HEK293 (cell line): ENCODE measurements at regions not wholly inside any gene's neighbourhood (a gene's known extent, or its start where the extent isn't known, plus 50 kb on each side); places are given as distances from the start of the nearest gene placed in this dataset.

Experiments used
- CTCF ChIA-PET: fragments of 350-600 bp; formaldehyde crosslinking; extraction: SDS; loops from one replicate; lab custom pipeline; 2021; ENCODE audit warnings: antibody characterized with exemption; lab: Yijun Ruan, JAX
- POLR2A ChIA-PET: fragments of 300-600 bp; formaldehyde crosslinking; extraction: SDS; loops from one replicate; lab custom pipeline; 2020; ENCODE audit warnings: antibody characterized with exemption, inconsistent platforms; lab: Yijun Ruan, JAX
- H3K27ac ChIP-seq: fragments of 200-500 bp; sonication (Bioruptor generic); 2 replicates; pipeline ENCODE4 v1.5.1; 2014; ENCODE audit warnings: low read depth, low read length, control low read depth, inconsistent platforms; ENCODE audit errors: extremely low read depth
- H3K36me3 ChIP-seq, 2 experiments: fragments of 200-500 bp in 1 of 2; sonication (Bioruptor generic) in 1 of 2; 1 replicate in 1 of 2; 2 replicates in 1 of 2; pipeline ENCODE4 v1.5.1; 2014 to 2017; ENCODE audit warnings: inconsistent platforms in 2 of 2, low read length in 2 of 2; ENCODE audit not compliant: control insufficient read depth in 2 of 2, insufficient read depth in 1 of 2
- H3K4me1 ChIP-seq: fragments of 200-500 bp; sonication (Bioruptor generic); 2 replicates; pipeline ENCODE4 v1.5.1; 2014; ENCODE audit warnings: mild to moderate bottlenecking, low read length, inconsistent platforms; ENCODE audit not compliant: control insufficient read depth, insufficient read depth
- H3K4me3 ChIP-seq: 2 replicates; pipeline ENCODE4 v1.5.1; 2011; ENCODE audit warnings: low read depth, mild to moderate bottlenecking, control low read depth, low read length, moderate library complexity
- H3K9me3 ChIP-seq: fragments of 200-500 bp; sonication (Bioruptor generic); 2 replicates; pipeline ENCODE4 v1.5.1; 2014; ENCODE audit warnings: low read depth, low read length, inconsistent platforms; ENCODE audit not compliant: control insufficient read depth, insufficient read depth
- GLI2 ChIP-seq: fragments of 450-650 bp; formaldehyde crosslinking; IDR thresholded peaks from 2 replicates; pipeline ENCODE4; 2017; ENCODE audit warnings: missing biosample characterization, missing genetic modification characterization, low read depth, borderline replicate concordance
- HOXC10 ChIP-seq: sonication (generic); formaldehyde crosslinking; IDR thresholded peaks from 2 replicates; pipeline ENCODE4 v1.8.1; 2023; ENCODE audit warnings: mild to moderate bottlenecking, missing genetic modification reagents
- SALL2 ChIP-seq: fragments of 450-650 bp; formaldehyde crosslinking; IDR thresholded peaks from 2 replicates; pipeline ENCODE4 v1.5.0; 2017; ENCODE audit warnings: missing biosample characterization, mild to moderate bottlenecking, missing genetic modification characterization, borderline replicate concordance
- SP2 ChIP-seq: fragments of 450-650 bp; formaldehyde crosslinking; IDR thresholded peaks from 2 replicates; pipeline ENCODE4 v1.5.1; 2016; ENCODE audit warnings: missing biosample characterization, missing genetic modification characterization
- SP3 ChIP-seq: fragments of 450-650 bp; formaldehyde crosslinking; IDR thresholded peaks from 2 replicates; pipeline ENCODE4 v1.5.1; 2016; ENCODE audit warnings: missing biosample characterization, missing genetic modification characterization
- SP7 ChIP-seq: fragments of 450-650 bp; formaldehyde crosslinking; IDR thresholded peaks from 2 replicates; pipeline ENCODE4 v1.5.1; 2016; ENCODE audit warnings: missing biosample characterization, missing genetic modification characterization
- YY1 ChIP-seq: fragments of 450-650 bp; formaldehyde crosslinking; IDR thresholded peaks from 2 replicates; pipeline ENCODE4 v1.5.1; 2018; ENCODE audit warnings: missing biosample characterization, missing genetic modification characterization
- ZBTB8A ChIP-seq: fragments of 450-650 bp; formaldehyde crosslinking; IDR thresholded peaks from 2 replicates; pipeline ENCODE4 v1.5.1; 2016; ENCODE audit warnings: missing biosample characterization, missing genetic modification characterization
- ZFHX2 ChIP-seq: fragments of 450-650 bp; formaldehyde crosslinking; conservative IDR thresholded peaks from 2 replicates; pipeline ENCODE4 v1.5.1; 2016; ENCODE audit warnings: missing biosample characterization, missing genetic modification characterization
- ZNF121 ChIP-seq: fragments of 450-650 bp; formaldehyde crosslinking; IDR thresholded peaks from 2 replicates; pipeline ENCODE4 v1.5.1; 2016; ENCODE audit warnings: missing biosample characterization, missing genetic modification characterization
- ZNF132 ChIP-seq: fragments of 450-650 bp; formaldehyde crosslinking; IDR thresholded peaks from 2 replicates; pipeline ENCODE4 v1.5.1; 2017; ENCODE audit warnings: missing biosample characterization, missing genetic modification characterization, borderline replicate concordance
- ZNF140 ChIP-seq: fragments of 450-650 bp; formaldehyde crosslinking; IDR thresholded peaks from 2 replicates; pipeline ENCODE4 v1.5.1; 2016; ENCODE audit warnings: missing biosample characterization, missing genetic modification characterization
- ZNF214 ChIP-seq: fragments of 450-650 bp; formaldehyde crosslinking; IDR thresholded peaks from 2 replicates; pipeline ENCODE4 v1.5.1; 2017; ENCODE audit warnings: missing biosample characterization, mild to moderate bottlenecking, missing genetic modification characterization, borderline replicate concordance
- ZNF223 ChIP-seq: fragments of 450-650 bp; formaldehyde crosslinking; IDR thresholded peaks from 2 replicates; pipeline ENCODE4 v1.5.1; 2016; ENCODE audit warnings: missing biosample characterization, missing genetic modification characterization
- ZNF350 ChIP-seq: fragments of 450-650 bp; formaldehyde crosslinking; IDR thresholded peaks from 2 replicates; pipeline ENCODE4 v1.5.0; 2017; ENCODE audit warnings: missing biosample characterization, mild to moderate bottlenecking, missing genetic modification characterization
- ZNF558 ChIP-seq: fragments of 450-650 bp; formaldehyde crosslinking; IDR thresholded peaks from 2 replicates; pipeline ENCODE4 v1.5.1; 2016; ENCODE audit warnings: missing biosample characterization, missing genetic modification characterization
- ZNF560 ChIP-seq: fragments of 450-650 bp; formaldehyde crosslinking; IDR thresholded peaks from 2 replicates; pipeline ENCODE4 v1.5.1; 2017; ENCODE audit warnings: missing biosample characterization, missing genetic modification characterization, borderline replicate concordance
- ZNF654 ChIP-seq: fragments of 450-650 bp; formaldehyde crosslinking; IDR thresholded peaks from 2 replicates; pipeline ENCODE4 v1.5.1; 2016; ENCODE audit warnings: low read depth, missing biosample characterization, missing genetic modification characterization
- ZNF658 ChIP-seq: fragments of 450-650 bp; formaldehyde crosslinking; IDR thresholded peaks from 2 replicates; pipeline ENCODE4; 2016; ENCODE audit warnings: missing biosample characterization, missing genetic modification characterization
- ZNF785 ChIP-seq: fragments of 450-650 bp; formaldehyde crosslinking; IDR thresholded peaks from 2 replicates; pipeline ENCODE4 v1.5.1; 2016; ENCODE audit warnings: missing biosample characterization, missing genetic modification characterization
- ZNF792 ChIP-seq: fragments of 450-650 bp; formaldehyde crosslinking; IDR thresholded peaks from 2 replicates; pipeline ENCODE4 v1.5.1; 2016; ENCODE audit warnings: missing biosample characterization, missing genetic modification characterization
- ZNF830 ChIP-seq: fragments of 450-650 bp; IDR thresholded peaks from 2 replicates; pipeline ENCODE4 v1.5.0; 2018; ENCODE audit warnings: missing biosample characterization, missing genetic modification characterization, low read depth, mild to moderate bottlenecking, moderate library complexity
- TF ChIP-seq, protein P1 (sequence below): fragments of 450-650 bp; formaldehyde crosslinking; IDR thresholded peaks from 2 replicates; pipeline ENCODE4 v1.5.1; 2016; ENCODE audit warnings: missing biosample characterization, missing genetic modification characterization
- TF ChIP-seq, protein P2 (sequence below): fragments of 450-650 bp; formaldehyde crosslinking; IDR thresholded peaks from 2 replicates; pipeline ENCODE4 v1.5.1; 2016; ENCODE audit warnings: missing biosample characterization, missing genetic modification characterization

DNA sequence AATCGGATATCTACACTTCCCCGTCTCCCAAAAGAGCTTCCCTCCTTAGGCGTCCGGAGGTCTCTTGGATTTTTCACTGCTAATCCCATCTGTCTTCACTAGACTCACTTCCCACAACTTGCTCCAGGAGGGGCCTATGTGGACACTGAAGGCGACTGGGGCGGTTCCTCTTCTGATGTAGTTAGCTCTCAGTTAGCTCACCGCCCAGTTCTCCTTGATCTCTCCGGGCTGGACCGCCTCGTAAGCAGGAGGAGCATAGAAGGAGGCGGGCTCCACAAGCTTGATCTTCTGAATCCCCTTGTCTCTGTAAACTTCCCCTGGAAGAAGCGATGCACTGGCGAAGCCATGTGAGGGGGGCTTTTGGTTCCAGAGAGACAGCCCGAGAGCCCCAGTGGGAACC is 112.0 kb upstream of the SELENOP start (continued):
- TF ChIP-seq ZNF121 = no peak
- no peak for TF ChIP-seq SALL2
- TF ChIP-seq, all 188 proteins: peak for 0

DNA sequence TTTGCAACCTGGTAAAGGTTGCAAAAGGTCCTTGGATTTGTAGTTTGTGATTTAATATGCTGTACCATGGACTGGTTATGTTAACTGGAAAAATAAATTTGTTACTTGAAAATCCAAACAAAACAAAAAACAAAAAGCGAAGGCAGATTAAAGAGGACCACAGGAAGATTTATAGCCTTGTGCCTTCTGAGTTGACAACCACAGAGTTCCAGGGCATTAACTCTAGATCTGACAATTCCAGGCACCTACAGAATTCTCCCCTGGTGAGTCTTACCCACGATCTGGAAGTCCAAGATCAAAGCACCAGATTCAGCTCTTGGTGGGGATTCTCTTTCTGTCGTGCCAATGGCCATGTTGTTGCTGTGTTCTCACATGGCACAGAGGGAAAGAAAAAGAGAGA is 107.9 kb upstream of the SELENOP start:
- no peaks in the 10 kb centered on the region for H3K9me3 ChIP-seq
- H3K36me3 ChIP-seq = no peaks in the 10 kb centered on the region
- POLR2A ChIA-PET = no interaction called here
- H3K27ac ChIP-seq = no peak overlapping the region
- CTCF ChIA-PET = interaction anchor here (0.7 to 2.0 kb wide), 3 partner anchors 9 to 291 kb away, joined by 3 to 7 read pairs (median 4); no protein-coding TSS in a partner anchor
- TF ChIP-seq ZNF830 (tag by site-specific recombination) (no peak), ZFHX2 (no peak)
- no peak overlapping the region for H3K4me3 ChIP-seq
- H3K4me1 ChIP-seq = no peaks in the 10 kb centered on the region

DNA sequence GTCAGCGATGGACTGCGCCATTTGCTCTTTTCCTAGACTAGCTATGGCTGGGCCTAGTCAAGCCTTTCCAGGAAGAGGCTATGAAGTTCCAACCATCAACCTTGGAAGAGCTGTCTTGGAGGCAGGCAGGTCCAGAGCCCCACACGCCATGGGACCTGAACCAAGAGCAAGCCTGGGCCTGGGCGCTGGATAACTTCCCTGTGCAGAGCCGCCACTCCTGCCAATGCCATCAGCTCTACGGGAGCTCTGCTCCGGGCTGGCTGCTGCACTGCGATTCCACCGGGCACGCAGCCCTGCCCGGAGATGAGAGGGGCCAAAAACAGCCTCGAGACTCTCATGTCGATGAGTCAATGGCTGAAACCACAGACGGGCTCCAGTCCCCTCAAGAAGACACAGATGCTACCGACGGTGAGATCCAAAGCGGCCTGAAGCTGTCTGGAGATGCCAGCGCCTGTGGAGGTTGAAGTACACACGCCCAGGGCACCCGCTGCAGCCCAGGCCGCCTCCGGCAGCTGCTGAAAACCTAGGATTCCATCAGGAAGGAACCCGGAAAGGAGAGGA is 103.7 kb upstream of the SELENOP start:
- H3K36me3 ChIP-seq = no peaks in the 10 kb centered on the region
- no peak overlapping the region for H3K27ac ChIP-seq
- no peak overlapping the region for H3K4me3 ChIP-seq
- POLR2A ChIA-PET = no interaction called here
- H3K4me1 ChIP-seq = no peaks in the 10 kb centered on the region
- TF ChIP-seq ZNF560 (tag by site-specific recombination) = no peak
- TF ChIP-seq ZNF223 = no peak
- no peak for TF ChIP-seq YY1 (tag by site-specific recombination)
- TF ChIP-seq ZNF132 (tag by site-specific recombination) = no peak
- no peak for TF ChIP-seq ZNF658
- TF ChIP-seq ZNF558 (tag by site-specific recombination) = no peak
- TF ChIP-seq ZNF140 (tag by site-specific recombination) = no peak
- no peak for TF ChIP-seq ZNF214 (tag by site-specific recombination)
- CTCF ChIA-PET = interaction anchor here (0.6 to 2.1 kb wide), 3 partner anchors 56 to 492 kb away, joined by 3 to 7 read pairs (median 4); partner anchors contain the start of gene GHR
- H3K9me3 ChIP-seq = no peaks in the 10 kb centered on the region

DNA sequence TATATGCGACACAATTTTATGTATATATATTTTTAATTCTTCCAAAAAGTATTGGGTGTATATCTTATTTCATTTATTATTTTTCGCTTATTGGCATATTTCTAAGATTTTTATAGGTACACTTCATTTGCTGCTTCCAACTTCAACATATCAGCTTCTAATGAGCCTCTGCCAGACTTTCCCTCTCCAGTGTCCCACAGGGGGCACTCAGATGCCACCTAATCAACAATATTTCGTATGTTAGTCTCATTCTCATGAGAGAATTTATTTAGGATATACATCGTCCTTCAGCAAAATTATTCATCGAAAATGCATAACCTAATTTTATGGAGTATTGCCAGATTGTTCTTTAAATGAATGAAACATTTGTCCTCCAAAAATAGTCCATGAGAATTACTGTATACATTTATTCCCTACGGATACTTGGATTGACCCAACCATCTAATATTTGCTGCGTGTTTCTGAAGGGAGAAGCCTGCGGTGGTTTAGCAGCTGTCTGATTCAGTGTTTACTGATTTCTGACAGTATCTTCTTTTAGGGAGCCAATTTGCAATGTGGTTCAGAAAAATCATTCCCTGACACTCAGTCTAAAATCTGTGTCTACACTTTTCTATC is 100.6 kb upstream of the SELENOP start:
- Histone ChIP-seq H3K36me3 (no peaks in the 10 kb centered on the region), H3K9me3 (no peaks in the 10 kb centered on the region), H3K27ac (no peak overlapping the region), H3K4me1 (no peaks in the 10 kb centered on the region), H3K4me3 (no peak overlapping the region)
- ChIA-PET POLR2A (interaction anchor here (0.6 to 1.1 kb wide), 3 partner anchors 107 to 153 kb away, joined by 3 to 5 read pairs (median 4); no protein-coding TSS in a partner anchor), CTCF (interaction anchor here (0.6 to 5.2 kb wide), 44 partner anchors 9 to 486 kb away, joined by 3 to 46 read pairs (median 4); partner anchors contain the start of gene HMGCS1)
- TF ChIP-seq, protein P1, sequence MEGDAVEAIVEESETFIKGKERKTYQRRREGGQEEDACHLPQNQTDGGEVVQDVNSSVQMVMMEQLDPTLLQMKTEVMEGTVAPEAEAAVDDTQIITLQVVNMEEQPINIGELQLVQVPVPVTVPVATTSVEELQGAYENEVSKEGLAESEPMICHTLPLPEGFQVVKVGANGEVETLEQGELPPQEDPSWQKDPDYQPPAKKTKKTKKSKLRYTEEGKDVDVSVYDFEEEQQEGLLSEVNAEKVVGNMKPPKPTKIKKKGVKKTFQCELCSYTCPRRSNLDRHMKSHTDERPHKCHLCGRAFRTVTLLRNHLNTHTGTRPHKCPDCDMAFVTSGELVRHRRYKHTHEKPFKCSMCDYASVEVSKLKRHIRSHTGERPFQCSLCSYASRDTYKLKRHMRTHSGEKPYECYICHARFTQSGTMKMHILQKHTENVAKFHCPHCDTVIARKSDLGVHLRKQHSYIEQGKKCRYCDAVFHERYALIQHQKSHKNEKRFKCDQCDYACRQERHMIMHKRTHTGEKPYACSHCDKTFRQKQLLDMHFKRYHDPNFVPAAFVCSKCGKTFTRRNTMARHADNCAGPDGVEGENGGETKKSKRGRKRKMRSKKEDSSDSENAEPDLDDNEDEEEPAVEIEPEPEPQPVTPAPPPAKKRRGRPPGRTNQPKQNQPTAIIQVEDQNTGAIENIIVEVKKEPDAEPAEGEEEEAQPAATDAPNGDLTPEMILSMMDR (tag by site-specific recombination) = peak; percentile 40; the same call in 1 of the 2 replicates
- TF ChIP-seq ZNF785 (tag by site-specific recombination) (no peak), SP2 (tag by site-specific recombination) (no peak), ZBTB8A (no peak), ZNF350 (tag by site-specific recombination) (no peak), HOXC10 (no peak), ZNF654 (tag by site-specific recombination) (peak; percentile 43), ZNF792 (tag by site-specific recombination) (no peak), SP3 (no peak), SP7 (tag by site-specific recombination) (no peak), ZNF830 (tag by site-specific recombination) (no peak), ZNF140 (tag by site-specific recombination) (no peak), ZNF223 (no peak), GLI2 (tag by site-specific recombination) (no peak)
- TF ChIP-seq, protein P2, sequence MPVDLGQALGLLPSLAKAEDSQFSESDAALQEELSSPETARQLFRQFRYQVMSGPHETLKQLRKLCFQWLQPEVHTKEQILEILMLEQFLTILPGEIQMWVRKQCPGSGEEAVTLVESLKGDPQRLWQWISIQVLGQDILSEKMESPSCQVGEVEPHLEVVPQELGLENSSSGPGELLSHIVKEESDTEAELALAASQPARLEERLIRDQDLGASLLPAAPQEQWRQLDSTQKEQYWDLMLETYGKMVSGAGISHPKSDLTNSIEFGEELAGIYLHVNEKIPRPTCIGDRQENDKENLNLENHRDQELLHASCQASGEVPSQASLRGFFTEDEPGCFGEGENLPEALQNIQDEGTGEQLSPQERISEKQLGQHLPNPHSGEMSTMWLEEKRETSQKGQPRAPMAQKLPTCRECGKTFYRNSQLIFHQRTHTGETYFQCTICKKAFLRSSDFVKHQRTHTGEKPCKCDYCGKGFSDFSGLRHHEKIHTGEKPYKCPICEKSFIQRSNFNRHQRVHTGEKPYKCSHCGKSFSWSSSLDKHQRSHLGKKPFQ = no peak
